ENCODE measurements at regions not wholly inside any gene's neighbourhood (a gene's known extent, or its start where the extent isn't known, plus 50 kb on each side); places are given as distances from the start of the nearest gene placed in this dataset.

- Mint-ChIP-seq H3K36me3 (ENCODE audit: insufficient read depth, unreplicated experiment) (no peaks in the 10 kb centered on the region), H3K27me3 (ENCODE audit: insufficient read depth, unreplicated experiment) (peaks cover under 1% of the 10 kb centered on the region), H3K9me3 (ENCODE audit: unreplicated experiment) (no peaks in the 10 kb centered on the region), H3K4me3 (ENCODE audit: unreplicated experiment) (no peak overlapping the region), H3K4me1 (ENCODE audit: insufficient read depth, unreplicated experiment) (no peaks in the 10 kb centered on the region), H3K27ac (ENCODE audit: low read depth, unreplicated experiment) (no peak overlapping the region)
- DNase-seq (ENCODE audit: unreplicated experiment): no peak
- ChIA-PET POLR2A (no interaction called here), CTCF (no interaction called here)
- BruUV-seq (replicated peaks): no TSS peak
- no peak for TF ChIP-seq CTCF (IDR thresholded peaks at IDR 0.05; ENCODE audit: unreplicated experiment)
- intact Hi-C loops (cut with micrococcal nuclease): no loop called here
Measured at GRCh38 chr3:124156866-124157712, 165.2 kb upstream of the ROPN1 start.

GRCh38 chr3:124157748-124158147 lies 165.8 kb upstream of the ROPN1 start:
- no peak for DNase-seq (ENCODE audit: unreplicated experiment)
- CTCF ChIA-PET: no interaction called here
- BruUV-seq (replicated peaks): no TSS peak
- H3K27ac Mint-ChIP-seq (ENCODE audit: low read depth, unreplicated experiment): no peak overlapping the region
- H3K4me1 Mint-ChIP-seq (ENCODE audit: insufficient read depth, unreplicated experiment): no peaks in the 10 kb centered on the region
- POLR2A ChIA-PET: interaction anchor here (0.7 kb wide), 1 partner anchor 112 kb away, joined by 3 read pairs; no protein-coding TSS in a partner anchor
- no peak for TF ChIP-seq CTCF (IDR thresholded peaks at IDR 0.05; ENCODE audit: unreplicated experiment)
- no peak overlapping the region for H3K4me3 Mint-ChIP-seq (ENCODE audit: unreplicated experiment)
- no peaks in the 10 kb centered on the region for H3K27me3 Mint-ChIP-seq (ENCODE audit: insufficient read depth, unreplicated experiment)
- intact Hi-C loops (cut with micrococcal nuclease): no loop called here
- H3K36me3 Mint-ChIP-seq (ENCODE audit: insufficient read depth, unreplicated experiment): no peaks in the 10 kb centered on the region
- H3K9me3 Mint-ChIP-seq (ENCODE audit: unreplicated experiment): no peaks in the 10 kb centered on the region

- BruUV-seq (replicated peaks): no TSS peak
- Mint-ChIP-seq H3K9me3 (ENCODE audit: unreplicated experiment) (no peaks in the 10 kb centered on the region), H3K27me3 (ENCODE audit: insufficient read depth, unreplicated experiment) (no peaks in the 10 kb centered on the region), H3K4me1 (ENCODE audit: insufficient read depth, unreplicated experiment) (no peaks in the 10 kb centered on the region), H3K27ac (ENCODE audit: low read depth, unreplicated experiment) (no peak overlapping the region), H3K36me3 (ENCODE audit: insufficient read depth, unreplicated experiment) (no peaks in the 10 kb centered on the region), H3K4me3 (ENCODE audit: unreplicated experiment) (no peak overlapping the region)
- intact Hi-C loops (cut with micrococcal nuclease): no loop called here
- ChIA-PET CTCF (interaction anchor here (0.6 to 0.7 kb wide), 2 partner anchors 561 to 924 kb away, joined by 3 read pairs; no protein-coding TSS in a partner anchor), POLR2A (interaction anchor here (0.7 kb wide), 1 partner anchor 112 kb away, joined by 3 read pairs; no protein-coding TSS in a partner anchor)
- TF ChIP-seq CTCF (IDR thresholded peaks at IDR 0.05; ENCODE audit: unreplicated experiment): no peak
- no peak for DNase-seq (ENCODE audit: unreplicated experiment)
Measured at GRCh38 chr3:124158168-124158881, 166.4 kb upstream of the ROPN1 start.

GRCh38 chr3:124161448-124161847 lies 169.5 kb upstream of the ROPN1 start:
- H3K4me1 Mint-ChIP-seq (ENCODE audit: insufficient read depth, unreplicated experiment): no peaks in the 10 kb centered on the region
- no TSS peak for BruUV-seq (replicated peaks)
- no peaks in the 10 kb centered on the region for H3K9me3 Mint-ChIP-seq (ENCODE audit: unreplicated experiment)
- H3K27ac Mint-ChIP-seq (ENCODE audit: low read depth, unreplicated experiment): no peak overlapping the region
- no peak overlapping the region for H3K4me3 Mint-ChIP-seq (ENCODE audit: unreplicated experiment)
- ChIA-PET POLR2A (no interaction called here), CTCF (no interaction called here)
- no peaks in the 10 kb centered on the region for H3K36me3 Mint-ChIP-seq (ENCODE audit: insufficient read depth, unreplicated experiment)
- DNase-seq (ENCODE audit: unreplicated experiment): no peak
- intact Hi-C loops (cut with micrococcal nuclease): no loop called here
- peaks cover 13% of the 10 kb centered on the region for H3K27me3 Mint-ChIP-seq (ENCODE audit: insufficient read depth, unreplicated experiment)
- TF ChIP-seq CTCF (IDR thresholded peaks at IDR 0.05; ENCODE audit: unreplicated experiment): no peak

Measured in MCF 10A (cell line).